HEK293 (cell line): ENCODE measurements at regions not wholly inside any gene's neighbourhood (a gene's known extent, or its start where the extent isn't known, plus 50 kb on each side); places are given as distances from the start of the nearest gene placed in this dataset.

Source experiments
- CTCF ChIA-PET: fragments of 350-600 bp; formaldehyde crosslinking; extraction: SDS; loops from one replicate; lab custom pipeline; 2021; ENCODE audit warnings: antibody characterized with exemption; lab: Yijun Ruan, JAX
- POLR2A ChIA-PET: fragments of 300-600 bp; formaldehyde crosslinking; extraction: SDS; loops from one replicate; lab custom pipeline; 2020; ENCODE audit warnings: antibody characterized with exemption, inconsistent platforms; lab: Yijun Ruan, JAX
- H3K27ac ChIP-seq: fragments of 200-500 bp; sonication (Bioruptor generic); 2 replicates; pipeline ENCODE4 v1.5.1; 2014; ENCODE audit warnings: low read depth, low read length, control low read depth, inconsistent platforms; ENCODE audit errors: extremely low read depth
- H3K36me3 ChIP-seq, 2 experiments: fragments of 200-500 bp in 1 of 2; sonication (Bioruptor generic) in 1 of 2; 1 replicate in 1 of 2; 2 replicates in 1 of 2; pipeline ENCODE4 v1.5.1; 2014 to 2017; ENCODE audit warnings: inconsistent platforms in 2 of 2, low read length in 2 of 2; ENCODE audit not compliant: control insufficient read depth in 2 of 2, insufficient read depth in 1 of 2
- H3K4me1 ChIP-seq: fragments of 200-500 bp; sonication (Bioruptor generic); 2 replicates; pipeline ENCODE4 v1.5.1; 2014; ENCODE audit warnings: mild to moderate bottlenecking, low read length, inconsistent platforms; ENCODE audit not compliant: control insufficient read depth, insufficient read depth
- H3K4me3 ChIP-seq: 2 replicates; pipeline ENCODE4 v1.5.1; 2011; ENCODE audit warnings: low read depth, mild to moderate bottlenecking, control low read depth, low read length, moderate library complexity
- H3K9me3 ChIP-seq: fragments of 200-500 bp; sonication (Bioruptor generic); 2 replicates; pipeline ENCODE4 v1.5.1; 2014; ENCODE audit warnings: low read depth, low read length, inconsistent platforms; ENCODE audit not compliant: control insufficient read depth, insufficient read depth
- GLIS2 ChIP-seq: fragments of 450-650 bp; formaldehyde crosslinking; IDR thresholded peaks from 2 replicates; pipeline ENCODE4 v1.5.1; 2016; ENCODE audit warnings: missing biosample characterization, missing genetic modification characterization
- HOXC10 ChIP-seq: sonication (generic); formaldehyde crosslinking; IDR thresholded peaks from 2 replicates; pipeline ENCODE4 v1.8.1; 2023; ENCODE audit warnings: mild to moderate bottlenecking, missing genetic modification reagents
- IKZF3 ChIP-seq: fragments of 450-650 bp; IDR thresholded peaks from 2 replicates; pipeline ENCODE4 v1.5.0; 2018; ENCODE audit warnings: missing biosample characterization, mild to moderate bottlenecking, missing genetic modification characterization, moderate library complexity
- MYNN ChIP-seq: fragments of 450-650 bp; formaldehyde crosslinking; IDR thresholded peaks from 2 replicates; pipeline ENCODE4 v1.5.1; 2016; ENCODE audit warnings: missing biosample characterization, missing genetic modification characterization, borderline replicate concordance
- SALL2 ChIP-seq: fragments of 450-650 bp; formaldehyde crosslinking; IDR thresholded peaks from 2 replicates; pipeline ENCODE4 v1.5.0; 2017; ENCODE audit warnings: missing biosample characterization, mild to moderate bottlenecking, missing genetic modification characterization, borderline replicate concordance
- SCRT1 ChIP-seq: fragments of 450-650 bp; formaldehyde crosslinking; IDR thresholded peaks from 2 replicates; pipeline ENCODE4 v1.5.1; 2016; ENCODE audit warnings: missing biosample characterization, missing genetic modification characterization, borderline replicate concordance
- SCRT2 ChIP-seq: fragments of 450-650 bp; formaldehyde crosslinking; IDR thresholded peaks from 2 replicates; pipeline ENCODE4 v1.5.1; 2016; ENCODE audit warnings: missing biosample characterization, missing genetic modification characterization
- SP2 ChIP-seq: fragments of 450-650 bp; formaldehyde crosslinking; IDR thresholded peaks from 2 replicates; pipeline ENCODE4 v1.5.1; 2016; ENCODE audit warnings: missing biosample characterization, missing genetic modification characterization
- SP7 ChIP-seq: fragments of 450-650 bp; formaldehyde crosslinking; IDR thresholded peaks from 2 replicates; pipeline ENCODE4 v1.5.1; 2016; ENCODE audit warnings: missing biosample characterization, missing genetic modification characterization
- ZNF10 ChIP-seq: fragments of 450-650 bp; formaldehyde crosslinking; IDR thresholded peaks from 2 replicates; pipeline ENCODE4 v1.5.1; 2017; ENCODE audit warnings: missing biosample characterization, missing genetic modification characterization
- ZNF292 ChIP-seq: fragments of 450-650 bp; formaldehyde crosslinking; IDR thresholded peaks from 2 replicates; pipeline ENCODE4 v1.5.1; 2016; ENCODE audit warnings: low read depth, missing biosample characterization, missing genetic modification characterization, borderline replicate concordance
- ZNF302 ChIP-seq: fragments of 450-650 bp; formaldehyde crosslinking; IDR thresholded peaks from 2 replicates; pipeline ENCODE4 v1.5.1; 2016; ENCODE audit warnings: missing biosample characterization, missing genetic modification characterization, low read depth
- ZNF394 ChIP-seq: fragments of 450-650 bp; formaldehyde crosslinking; IDR thresholded peaks from 2 replicates; pipeline ENCODE4 v1.5.1; 2016; ENCODE audit warnings: missing biosample characterization, missing genetic modification characterization, mild to moderate bottlenecking, moderate library complexity, borderline replicate concordance
- ZNF510 ChIP-seq: fragments of 450-650 bp; formaldehyde crosslinking; IDR thresholded peaks from 2 replicates; pipeline ENCODE4 v1.5.1; 2018; ENCODE audit warnings: mild to moderate bottlenecking, missing genetic modification characterization, missing biosample characterization; ENCODE audit not compliant: insufficient replicate concordance
- ZNF529 ChIP-seq: fragments of 450-650 bp; formaldehyde crosslinking; IDR thresholded peaks from 2 replicates; pipeline ENCODE4 v1.5.1; 2017; ENCODE audit warnings: missing genetic modification characterization, missing biosample characterization; ENCODE audit not compliant: insufficient replicate concordance
- ZNF560 ChIP-seq: fragments of 450-650 bp; formaldehyde crosslinking; IDR thresholded peaks from 2 replicates; pipeline ENCODE4 v1.5.1; 2017; ENCODE audit warnings: missing biosample characterization, missing genetic modification characterization, borderline replicate concordance
- ZNF561 ChIP-seq: fragments of 450-650 bp; IDR thresholded peaks from 2 replicates; pipeline ENCODE4 v1.5.1; 2018; ENCODE audit warnings: missing biosample characterization, missing genetic modification characterization, borderline replicate concordance
- ZNF600 ChIP-seq: fragments of 450-650 bp; formaldehyde crosslinking; IDR thresholded peaks from 2 replicates; pipeline ENCODE4 v1.5.1; 2016; ENCODE audit warnings: missing biosample characterization, missing genetic modification characterization
- ZNF654 ChIP-seq: fragments of 450-650 bp; formaldehyde crosslinking; IDR thresholded peaks from 2 replicates; pipeline ENCODE4 v1.5.1; 2016; ENCODE audit warnings: low read depth, missing biosample characterization, missing genetic modification characterization
- ZNF660 ChIP-seq: fragments of 450-650 bp; IDR thresholded peaks from 2 replicates; pipeline ENCODE4 v1.5.1; 2018; ENCODE audit warnings: missing biosample characterization, mild to moderate bottlenecking, missing genetic modification characterization
- ZNF664 ChIP-seq: fragments of 450-650 bp; formaldehyde crosslinking; IDR thresholded peaks from 2 replicates; pipeline ENCODE4 v1.5.1; 2016; ENCODE audit warnings: missing biosample characterization, missing genetic modification characterization
- ZNF707 ChIP-seq: fragments of 450-650 bp; formaldehyde crosslinking; IDR thresholded peaks from 2 replicates; pipeline ENCODE4 v1.5.1; 2016; ENCODE audit warnings: missing biosample characterization, missing genetic modification characterization
- TF ChIP-seq, protein P1 (sequence below): fragments of 450-650 bp; formaldehyde crosslinking; IDR thresholded peaks from 2 replicates; pipeline ENCODE4 v1.5.1; 2016; ENCODE audit warnings: missing biosample characterization, missing genetic modification characterization, low read depth
- TF ChIP-seq, protein P2 (sequence below): fragments of 450-650 bp; formaldehyde crosslinking; IDR thresholded peaks from 2 replicates; pipeline ENCODE4 v1.5.1; 2016; ENCODE audit warnings: missing biosample characterization, missing genetic modification characterization
- TF ChIP-seq, protein P3 (sequence below): fragments of 450-650 bp; formaldehyde crosslinking; IDR thresholded peaks from 2 replicates; pipeline ENCODE4 v1.5.1; 2017; ENCODE audit warnings: missing biosample characterization, missing genetic modification characterization
- TF ChIP-seq, protein P4 (sequence below): fragments of 450-650 bp; formaldehyde crosslinking; IDR thresholded peaks from 2 replicates; pipeline ENCODE4 v1.5.1; 2016; ENCODE audit warnings: missing biosample characterization, missing genetic modification characterization

- TF ChIP-seq ZNF292 (tag by site-specific recombination) (no peak), MYNN (tag by site-specific recombination) (no peak)
Observed at GRCh38 chr14:62158779-62159178, 396.6 kb downstream of the SNAPC1 start (continued).

DNA sequence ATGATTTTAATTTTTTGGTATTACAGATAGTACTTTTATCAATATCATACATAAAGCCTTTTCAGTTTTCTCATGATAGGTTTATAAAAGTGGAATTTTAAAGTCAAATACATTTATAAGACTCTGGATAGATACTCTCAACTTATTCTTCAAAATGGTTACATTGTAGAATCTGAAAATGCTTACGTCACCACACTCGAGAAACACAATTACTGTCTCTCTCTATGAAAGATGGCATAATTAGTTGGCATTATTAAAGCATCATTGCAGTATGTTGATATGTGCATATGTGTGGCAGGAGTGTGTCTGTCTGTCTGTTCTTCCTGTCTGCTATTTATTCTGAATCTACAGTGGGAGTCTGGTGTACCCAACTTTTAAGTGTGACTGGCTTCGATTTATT, 397.1 kb downstream of the SNAPC1 start:
- Histone ChIP-seq H3K4me3 (no peak overlapping the region), H3K4me1 (no peaks in the 10 kb centered on the region), H3K27ac (no peak overlapping the region), H3K9me3 (no peaks in the 10 kb centered on the region), H3K36me3 (no peaks in the 10 kb centered on the region)
- ChIA-PET POLR2A (no interaction called here), CTCF (interaction anchor here (1.9 kb wide), 1 partner anchor 1118 kb away, joined by 4 read pairs; no protein-coding TSS in a partner anchor)
- TF ChIP-seq ZNF394, result no peak
- TF ChIP-seq ZNF664 (tag by site-specific recombination), result no peak
- TF ChIP-seq HOXC10 (CRISPR knock-in tag), result no peak
- TF ChIP-seq ZNF529 (tag by site-specific recombination), result no peak
- TF ChIP-seq ZNF302 (tag by site-specific recombination), result no peak
- TF ChIP-seq ZNF560 (tag by site-specific recombination), result no peak
- TF ChIP-seq ZNF561 (tag by site-specific recombination), result no peak
- TF ChIP-seq, protein P1, sequence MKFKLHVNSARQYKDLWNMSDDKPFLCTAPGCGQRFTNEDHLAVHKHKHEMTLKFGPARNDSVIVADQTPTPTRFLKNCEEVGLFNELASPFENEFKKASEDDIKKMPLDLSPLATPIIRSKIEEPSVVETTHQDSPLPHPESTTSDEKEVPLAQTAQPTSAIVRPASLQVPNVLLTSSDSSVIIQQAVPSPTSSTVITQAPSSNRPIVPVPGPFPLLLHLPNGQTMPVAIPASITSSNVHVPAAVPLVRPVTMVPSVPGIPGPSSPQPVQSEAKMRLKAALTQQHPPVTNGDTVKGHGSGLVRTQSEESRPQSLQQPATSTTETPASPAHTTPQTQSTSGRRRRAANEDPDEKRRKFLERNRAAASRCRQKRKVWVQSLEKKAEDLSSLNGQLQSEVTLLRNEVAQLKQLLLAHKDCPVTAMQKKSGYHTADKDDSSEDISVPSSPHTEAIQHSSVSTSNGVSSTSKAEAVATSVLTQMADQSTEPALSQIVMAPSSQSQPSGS (tag by site-specific recombination), result no peak
- TF ChIP-seq SP2 (tag by site-specific recombination), result no peak
- TF ChIP-seq, protein P2, sequence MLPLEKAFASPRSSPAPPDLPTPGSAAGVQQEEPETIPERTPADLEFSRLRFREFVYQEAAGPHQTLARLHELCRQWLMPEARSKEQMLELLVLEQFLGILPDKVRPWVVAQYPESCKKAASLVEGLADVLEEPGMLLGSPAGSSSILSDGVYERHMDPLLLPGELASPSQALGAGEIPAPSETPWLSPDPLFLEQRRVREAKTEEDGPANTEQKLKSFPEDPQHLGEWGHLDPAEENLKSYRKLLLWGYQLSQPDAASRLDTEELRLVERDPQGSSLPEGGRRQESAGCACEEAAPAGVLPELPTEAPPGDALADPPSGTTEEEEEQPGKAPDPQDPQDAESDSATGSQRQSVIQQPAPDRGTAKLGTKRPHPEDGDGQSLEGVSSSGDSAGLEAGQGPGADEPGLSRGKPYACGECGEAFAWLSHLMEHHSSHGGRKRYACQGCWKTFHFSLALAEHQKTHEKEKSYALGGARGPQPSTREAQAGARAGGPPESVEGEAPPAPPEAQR (tag by site-specific recombination), result no peak
- TF ChIP-seq, protein P3, sequence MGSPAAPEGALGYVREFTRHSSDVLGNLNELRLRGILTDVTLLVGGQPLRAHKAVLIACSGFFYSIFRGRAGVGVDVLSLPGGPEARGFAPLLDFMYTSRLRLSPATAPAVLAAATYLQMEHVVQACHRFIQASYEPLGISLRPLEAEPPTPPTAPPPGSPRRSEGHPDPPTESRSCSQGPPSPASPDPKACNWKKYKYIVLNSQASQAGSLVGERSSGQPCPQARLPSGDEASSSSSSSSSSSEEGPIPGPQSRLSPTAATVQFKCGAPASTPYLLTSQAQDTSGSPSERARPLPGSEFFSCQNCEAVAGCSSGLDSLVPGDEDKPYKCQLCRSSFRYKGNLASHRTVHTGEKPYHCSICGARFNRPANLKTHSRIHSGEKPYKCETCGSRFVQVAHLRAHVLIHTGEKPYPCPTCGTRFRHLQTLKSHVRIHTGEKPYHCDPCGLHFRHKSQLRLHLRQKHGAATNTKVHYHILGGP (tag by site-specific recombination), result no peak
- TF ChIP-seq ZNF660 (tag by site-specific recombination), result no peak
- TF ChIP-seq ZNF10 (tag by site-specific recombination), result no peak
- TF ChIP-seq SCRT1 (tag by site-specific recombination), result no peak
- TF ChIP-seq SP7 (tag by site-specific recombination), result no peak

DNA sequence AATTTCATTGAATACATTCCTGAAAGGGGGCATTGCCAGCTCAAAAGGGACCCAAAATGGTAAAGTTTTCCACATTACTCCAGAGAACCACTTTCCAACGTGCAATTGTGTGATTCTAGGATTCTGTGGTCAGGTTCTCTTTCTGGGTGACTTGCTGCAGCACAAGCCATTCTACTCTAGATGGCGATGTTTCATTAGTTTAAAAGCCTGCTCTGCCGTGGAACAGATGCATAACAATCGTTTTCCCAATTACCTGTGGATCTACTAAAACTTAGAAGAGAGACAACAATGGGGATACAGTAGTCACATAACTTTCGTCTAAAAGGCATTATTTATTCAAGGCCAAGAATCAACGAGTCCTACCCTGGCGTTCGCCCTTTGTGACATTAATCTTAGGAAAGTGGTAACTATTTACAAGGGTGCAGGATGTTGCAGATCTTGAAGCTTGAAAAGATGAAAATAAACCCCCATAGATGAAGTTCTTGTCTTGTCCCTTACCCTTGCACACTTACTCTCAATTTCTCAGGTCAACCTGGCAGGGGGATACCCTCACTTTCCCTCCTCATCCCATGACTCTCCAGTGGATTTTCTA, 400.9 kb downstream of the SNAPC1 start:
- CTCF ChIA-PET, result interaction anchor here (0.5 to 1.7 kb wide), 7 partner anchors 10 to 1139 kb away, joined by 3 to 8 read pairs (median 3); no protein-coding TSS in a partner anchor
- no peaks in the 10 kb centered on the region for H3K36me3 ChIP-seq
- H3K9me3 ChIP-seq, result no peaks in the 10 kb centered on the region
- no peaks in the 10 kb centered on the region for H3K4me1 ChIP-seq
- POLR2A ChIA-PET, result no interaction called here
- H3K27ac ChIP-seq, result no peak overlapping the region
- no peak overlapping the region for H3K4me3 ChIP-seq
- peak; percentile 72; the same call in 1 of the 2 replicates for TF ChIP-seq SCRT1 (tag by site-specific recombination)
- TF ChIP-seq ZNF654 (tag by site-specific recombination), result peak; percentile 78
- 0 out of 2 replicates have a peak, but pooled peaks have one; percentile 33 for TF ChIP-seq ZNF660 (tag by site-specific recombination)
- peak; percentile 87 for TF ChIP-seq SCRT2 (tag by site-specific recombination)
- TF ChIP-seq, protein P4, sequence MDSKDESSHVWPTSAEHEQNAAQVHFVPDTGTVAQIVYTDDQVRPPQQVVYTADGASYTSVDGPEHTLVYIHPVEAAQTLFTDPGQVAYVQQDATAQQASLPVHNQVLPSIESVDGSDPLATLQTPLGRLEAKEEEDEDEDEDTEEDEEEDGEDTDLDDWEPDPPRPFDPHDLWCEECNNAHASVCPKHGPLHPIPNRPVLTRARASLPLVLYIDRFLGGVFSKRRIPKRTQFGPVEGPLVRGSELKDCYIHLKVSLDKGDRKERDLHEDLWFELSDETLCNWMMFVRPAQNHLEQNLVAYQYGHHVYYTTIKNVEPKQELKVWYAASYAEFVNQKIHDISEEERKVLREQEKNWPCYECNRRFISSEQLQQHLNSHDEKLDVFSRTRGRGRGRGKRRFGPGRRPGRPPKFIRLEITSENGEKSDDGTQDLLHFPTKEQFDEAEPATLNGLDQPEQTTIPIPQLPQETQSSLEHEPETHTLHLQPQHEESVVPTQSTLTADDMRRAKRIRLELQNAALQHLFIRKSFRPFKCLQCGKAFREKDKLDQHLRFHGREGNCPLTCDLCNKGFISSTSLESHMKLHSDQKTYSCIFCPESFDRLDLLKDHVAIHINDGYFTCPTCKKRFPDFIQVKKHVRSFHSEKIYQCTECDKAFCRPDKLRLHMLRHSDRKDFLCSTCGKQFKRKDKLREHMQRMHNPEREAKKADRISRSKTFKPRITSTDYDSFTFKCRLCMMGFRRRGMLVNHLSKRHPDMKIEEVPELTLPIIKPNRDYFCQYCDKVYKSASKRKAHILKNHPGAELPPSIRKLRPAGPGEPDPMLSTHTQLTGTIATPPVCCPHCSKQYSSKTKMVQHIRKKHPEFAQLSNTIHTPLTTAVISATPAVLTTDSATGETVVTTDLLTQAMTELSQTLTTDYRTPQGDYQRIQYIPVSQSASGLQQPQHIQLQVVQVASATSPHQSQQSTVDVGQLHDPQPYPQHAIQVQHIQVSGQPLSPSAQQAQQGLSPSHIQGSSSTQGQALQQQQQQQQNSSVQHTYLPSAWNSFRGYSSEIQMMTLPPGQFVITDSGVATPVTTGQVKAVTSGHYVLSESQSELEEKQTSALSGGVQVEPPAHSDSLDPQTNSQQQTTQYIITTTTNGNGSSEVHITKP (tag by site-specific recombination), result no peak
- no peak for TF ChIP-seq ZNF707 (tag by site-specific recombination)
- no peak for TF ChIP-seq GLIS2 (tag by site-specific recombination)
- no peak for TF ChIP-seq SALL2 (tag by site-specific recombination)
- TF ChIP-seq ZNF510 (tag by site-specific recombination), result no peak
- TF ChIP-seq ZNF600 (tag by site-specific recombination), result peak; percentile 49; the same call in 1 of the 2 replicates
- no peak for TF ChIP-seq IKZF3 (tag by site-specific recombination)
